Sigmoid colon (tissue), 4 donors: ENCODE measurements at regions not wholly inside any gene's neighbourhood (a gene's known extent, or its start where the extent isn't known, plus 50 kb on each side); places are given as distances from the start of the nearest gene placed in this dataset.

Experiments used
- CTCF ChIP-seq, 4 experiments: fragments of 450-650 bp in 3 of 4; fragments of 200-600 bp in 1 of 4; IDR thresholded peaks; one replicate each; pipeline ENCODE4 v1.5.1; 2016 to 2019; ENCODE audit warnings: antibody characterized with exemption in 4 of 4, mild to moderate bottlenecking in 3 of 4, moderate library complexity in 2 of 4
- EP300 ChIP-seq, 4 donors: sonication (generic); formaldehyde crosslinking; IDR thresholded peaks; one replicate each; pipeline ENCODE4 v1.6.1; 2017; ENCODE audit warnings: antibody characterized with exemption in 4 of 4
- POLR2A ChIP-seq, 2 donors: fragments of 450-650 bp; IDR thresholded peaks; one replicate each; pipeline ENCODE4 v1.6.1; 2016; ENCODE audit warnings: antibody characterized with exemption in 2 of 2, mild to moderate bottlenecking in 2 of 2, moderate library complexity in 2 of 2
- POLR2AphosphoS5 ChIP-seq, 4 donors: sonication (generic); formaldehyde crosslinking; IDR thresholded peaks; one replicate each; pipeline ENCODE4 v1.6.1; 2017; ENCODE audit warnings: antibody characterized with exemption in 4 of 4

GRCh38 chr14:22485178-22485577 is 103.8 kb downstream of the DAD1 start:
- TF ChIP-seq CTCF (IDR thresholded peaks at IDR 0.05) (no peak), POLR2AphosphoS5 (IDR thresholded peaks at IDR 0.05) (no peak), POLR2A (IDR thresholded peaks at IDR 0.05) (no peak), EP300 (IDR thresholded peaks at IDR 0.05) (no peak)
